Testis (tissue), 2 donors: ENCODE measurements at regions not wholly inside any gene's neighbourhood (a gene's known extent, or its start where the extent isn't known, plus 50 kb on each side); places are given as distances from the start of the nearest gene placed in this dataset.

Source experiments
- CTCF ChIP-seq, 3 experiments: fragments of 450-650 bp in 2 of 3; fragments of 200-600 bp in 1 of 3; sonication (generic) in 1 of 3; IDR thresholded peaks; one replicate each; pipeline ENCODE4 v1.5.1; 2016 to 2019; ENCODE audit warnings: antibody characterized with exemption in 3 of 3, mild to moderate bottlenecking in 2 of 3, moderate library complexity in 1 of 3
- POLR2A ChIP-seq: fragments of 450-650 bp; IDR thresholded peaks from one replicate; pipeline ENCODE4 v1.6.1; 2017; ENCODE audit warnings: antibody characterized with exemption, mild to moderate bottlenecking, moderate library complexity

- TF ChIP-seq CTCF (IDR thresholded peaks at IDR 0.05) (no peak), POLR2A (no peak)
Measured at GRCh38 chr7:82562716-82563404, 119.3 kb upstream of the CACNA2D1 start.
